ENCODE measurements at regions not wholly inside any gene's neighbourhood (a gene's known extent, or its start where the extent isn't known, plus 50 kb on each side); places are given as distances from the start of the nearest gene placed in this dataset.

GRCh38 chr6:14187406-14187805 lies 69.8 kb downstream of the CD83 start:
- Histone ChIP-seq H3K9me3 (no peaks in the 10 kb centered on the region), H3K27me3 (no peaks in the 10 kb centered on the region; the same call in none of the 2 replicates), H3K4me3 (no peak overlapping the region), H3K36me3 (no peaks in the 10 kb centered on the region)
- DNase-seq: no peak

- DNase-seq: no peak
- Histone ChIP-seq H3K27me3 (no peaks in the 10 kb centered on the region; the same call in 1 of the 2 replicates), H3K4me3 (no peak overlapping the region)
Observed at GRCh38 chr6:14189074-14189473, 71.5 kb downstream of the CD83 start.

GRCh38 chr6:14190191-14190928 lies 72.8 kb downstream of the CD83 start:
- no peak for DNase-seq
- H3K9me3 ChIP-seq: no peaks in the 10 kb centered on the region
- H3K36me3 ChIP-seq: no peaks in the 10 kb centered on the region
- H3K4me3 ChIP-seq: no peak overlapping the region
- H3K27me3 ChIP-seq: no peaks in the 10 kb centered on the region; the same call in 1 of the 2 replicates

More at GRCh38 chr6:14189074-14189473, 71.5 kb downstream of the CD83 start:
- H3K36me3 ChIP-seq: no peaks in the 10 kb centered on the region
- no peaks in the 10 kb centered on the region for H3K9me3 ChIP-seq

GRCh38 chr6:14190929-14191224 lies 73.3 kb downstream of the CD83 start:
- Histone ChIP-seq H3K36me3 (no peaks in the 10 kb centered on the region), H3K4me3 (no peak overlapping the region), H3K9me3 (no peaks in the 10 kb centered on the region), H3K27me3 (no peaks in the 10 kb centered on the region; the same call in 1 of the 2 replicates)
- DNase-seq: no peak

GRCh38 chr6:14191761-14192160 lies 74.2 kb downstream of the CD83 start:
- H3K9me3 ChIP-seq: no peaks in the 10 kb centered on the region
- DNase-seq: no peak
- H3K4me3 ChIP-seq: no peak overlapping the region
- no peaks in the 10 kb centered on the region for H3K36me3 ChIP-seq
- H3K27me3 ChIP-seq: no peaks in the 10 kb centered on the region; the same call in 1 of the 2 replicates

GRCh38 chr6:14192216-14192788 lies 74.7 kb downstream of the CD83 start:
- DNase-seq: no peak
- H3K4me3 ChIP-seq: no peak overlapping the region
- H3K36me3 ChIP-seq: no peaks in the 10 kb centered on the region
- no peaks in the 10 kb centered on the region; the same call in 1 of the 2 replicates for H3K27me3 ChIP-seq
- no peaks in the 10 kb centered on the region for H3K9me3 ChIP-seq

- H3K27me3 ChIP-seq: no peaks in the 10 kb centered on the region; the same call in 1 of the 2 replicates
- DNase-seq: no peak
- no peaks in the 10 kb centered on the region for H3K9me3 ChIP-seq
- no peak overlapping the region for H3K4me3 ChIP-seq
- no peaks in the 10 kb centered on the region for H3K36me3 ChIP-seq
Observed at GRCh38 chr6:14193524-14193923, 76.0 kb downstream of the CD83 start.

GRCh38 chr6:14194483-14194882 lies 76.9 kb downstream of the CD83 start:
- H3K4me3 ChIP-seq: no peak overlapping the region
- no peaks in the 10 kb centered on the region for H3K9me3 ChIP-seq
- no peaks in the 10 kb centered on the region for H3K36me3 ChIP-seq
- no peak for DNase-seq
- no peaks in the 10 kb centered on the region; the same call in 1 of the 2 replicates for H3K27me3 ChIP-seq

- Histone ChIP-seq H3K4me3 (no peak overlapping the region), H3K36me3 (no peaks in the 10 kb centered on the region), H3K9me3 (no peaks in the 10 kb centered on the region), H3K27me3 (no peaks in the 10 kb centered on the region; the same call in 1 of the 2 replicates)
- DNase-seq: no peak
Observed at GRCh38 chr6:14194976-14195375, 77.4 kb downstream of the CD83 start.

- Histone ChIP-seq H3K36me3 (no peaks in the 10 kb centered on the region), H3K4me3 (no peak overlapping the region), H3K9me3 (0 out of 2 replicates have a peak, but pooled peaks cover 2% of the 10 kb centered on the region), H3K27me3 (no peaks in the 10 kb centered on the region; the same call in 1 of the 2 replicates)
- DNase-seq: no peak
Observed at GRCh38 chr6:14196026-14196425, 78.5 kb downstream of the CD83 start.

GRCh38 chr6:14197118-14197517 lies 79.5 kb downstream of the CD83 start:
- Histone ChIP-seq H3K4me3 (no peak overlapping the region), H3K27me3 (no peaks in the 10 kb centered on the region; the same call in 1 of the 2 replicates), H3K36me3 (no peaks in the 10 kb centered on the region), H3K9me3 (0 out of 2 replicates have a peak, but pooled peaks cover 2% of the 10 kb centered on the region)
- DNase-seq: no peak

- Histone ChIP-seq H3K36me3 (no peaks in the 10 kb centered on the region), H3K27me3 (no peaks in the 10 kb centered on the region), H3K4me3 (no peak overlapping the region), H3K9me3 (0 out of 2 replicates have a peak, but pooled peaks cover 2% of the 10 kb centered on the region)
- peak; percentile 45 for DNase-seq
Observed at GRCh38 chr6:14200047-14200446, 82.5 kb downstream of the CD83 start.

- no peak overlapping the region for H3K4me3 ChIP-seq
- H3K36me3 ChIP-seq: no peaks in the 10 kb centered on the region
- no peak for DNase-seq
- H3K27me3 ChIP-seq: no peaks in the 10 kb centered on the region
- 0 out of 2 replicates have a peak, but pooled peaks cover 2% of the 10 kb centered on the region for H3K9me3 ChIP-seq
Observed at GRCh38 chr6:14202947-14203346, 85.4 kb downstream of the CD83 start.

GRCh38 chr6:14206391-14206790 lies 88.8 kb downstream of the CD83 start:
- no peaks in the 10 kb centered on the region for H3K9me3 ChIP-seq
- DNase-seq: no peak
- no peaks in the 10 kb centered on the region for H3K27me3 ChIP-seq
- H3K4me3 ChIP-seq: no peak overlapping the region
- no peaks in the 10 kb centered on the region for H3K36me3 ChIP-seq

GRCh38 chr6:14207448-14207847 lies 89.9 kb downstream of the CD83 start:
- no peak overlapping the region for H3K4me3 ChIP-seq
- H3K9me3 ChIP-seq: no peaks in the 10 kb centered on the region
- H3K27me3 ChIP-seq: no peaks in the 10 kb centered on the region
- DNase-seq: no peak
- no peaks in the 10 kb centered on the region for H3K36me3 ChIP-seq

GRCh38 chr6:14209000-14209399 lies 91.4 kb downstream of the CD83 start:
- Histone ChIP-seq H3K27me3 (no peaks in the 10 kb centered on the region), H3K4me3 (no peak overlapping the region), H3K9me3 (no peaks in the 10 kb centered on the region), H3K36me3 (no peaks in the 10 kb centered on the region)
- DNase-seq: no peak

- no peak for DNase-seq
- peak overlapping the region; percentile 78; the same call in 1 of the 2 replicates for H3K4me3 ChIP-seq
- no peaks in the 10 kb centered on the region for H3K36me3 ChIP-seq
- no peaks in the 10 kb centered on the region for H3K9me3 ChIP-seq
- H3K27me3 ChIP-seq: no peaks in the 10 kb centered on the region
Observed at GRCh38 chr6:14210077-14210476, 92.5 kb downstream of the CD83 start.
